ENCODE measurements at regions not wholly inside any gene's neighbourhood (a gene's known extent, or its start where the extent isn't known, plus 50 kb on each side); places are given as distances from the start of the nearest gene placed in this dataset.

- no peak for TF ChIP-seq CTCF (IDR thresholded peaks at IDR 0.05)
- TF ChIP-seq EZH2 (IDR thresholded peaks at IDR 0.05; ENCODE audit: borderline replicate concordance, insufficient read depth, low read depth, low read length, poor library complexity, severe bottlenecking) = no peak
These were observed 603.5 kb upstream of the NR3C2 start for GRCh38 chr4:149045731-149046130.

All from B cell (primary cell).